ENCODE measurements at regions not wholly inside any gene's neighbourhood (a gene's known extent, or its start where the extent isn't known, plus 50 kb on each side); places are given as distances from the start of the nearest gene placed in this dataset.

DNA sequence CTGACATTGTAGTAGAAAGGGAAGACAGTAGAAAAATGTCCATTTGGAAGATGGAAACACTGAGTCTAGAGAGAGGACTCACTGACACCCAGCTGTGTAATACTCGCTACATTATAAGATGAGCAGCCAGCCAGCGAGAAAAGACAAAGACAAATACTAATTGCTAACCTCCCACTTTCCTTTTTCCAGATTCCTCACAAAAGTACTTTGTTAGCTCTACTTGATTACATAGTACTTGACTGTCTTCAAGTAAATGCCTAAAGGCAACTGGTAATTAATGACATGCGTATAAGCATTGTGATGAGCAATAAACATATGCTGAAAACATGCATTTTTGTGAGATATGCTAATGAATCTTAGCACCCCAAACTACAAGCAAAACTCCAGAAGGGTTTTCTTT is 363.1 kb downstream of the GPAM start:
- no peaks in the 10 kb centered on the region for H3K9me3 ChIP-seq
- TF ChIP-seq CTCF (IDR thresholded peaks at IDR 0.05), result no peak
- ATAC-seq (no peak), DNase-seq (no peak)
- no peaks in the 10 kb centered on the region for H3K36me3 ChIP-seq
- no peak overlapping the region for H3K4me3 ChIP-seq
- intact Hi-C loops (cut with DNase I), result no loop called here
- H3K4me1 ChIP-seq, result no peaks in the 10 kb centered on the region
- no peaks in the 10 kb centered on the region for H3K27me3 ChIP-seq
- no peak overlapping the region for H3K27ac ChIP-seq

DNA sequence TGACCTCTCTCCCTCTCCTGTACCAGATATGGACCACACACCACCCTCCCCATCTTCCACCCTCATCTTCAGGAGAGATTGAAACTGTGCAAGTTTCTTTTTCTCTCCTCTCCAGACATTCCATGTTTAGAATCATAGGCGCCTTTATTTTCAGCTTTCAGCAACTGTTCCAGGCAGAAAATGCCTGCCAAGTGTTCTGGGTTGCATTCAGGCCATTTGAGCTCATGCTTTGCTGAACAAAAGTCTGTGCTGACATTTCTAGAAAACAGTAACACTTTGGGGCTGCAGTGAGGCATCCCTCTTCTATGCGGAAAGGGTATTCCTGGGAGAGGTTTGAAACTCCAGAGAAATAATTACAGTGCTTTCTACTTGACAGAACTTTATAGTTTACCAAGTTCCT is 361.7 kb downstream of the GPAM start:
- no peaks in the 10 kb centered on the region for H3K27me3 ChIP-seq
- no peak overlapping the region for H3K4me3 ChIP-seq
- no peak for DNase-seq
- TF ChIP-seq CTCF (IDR thresholded peaks at IDR 0.05), result no peak
- no peaks in the 10 kb centered on the region for H3K36me3 ChIP-seq
- H3K4me1 ChIP-seq, result no peaks in the 10 kb centered on the region
- no peaks in the 10 kb centered on the region for H3K9me3 ChIP-seq
- H3K27ac ChIP-seq, result no peak overlapping the region
- intact Hi-C loops (cut with DNase I), result no loop called here
- no peak for ATAC-seq

DNA sequence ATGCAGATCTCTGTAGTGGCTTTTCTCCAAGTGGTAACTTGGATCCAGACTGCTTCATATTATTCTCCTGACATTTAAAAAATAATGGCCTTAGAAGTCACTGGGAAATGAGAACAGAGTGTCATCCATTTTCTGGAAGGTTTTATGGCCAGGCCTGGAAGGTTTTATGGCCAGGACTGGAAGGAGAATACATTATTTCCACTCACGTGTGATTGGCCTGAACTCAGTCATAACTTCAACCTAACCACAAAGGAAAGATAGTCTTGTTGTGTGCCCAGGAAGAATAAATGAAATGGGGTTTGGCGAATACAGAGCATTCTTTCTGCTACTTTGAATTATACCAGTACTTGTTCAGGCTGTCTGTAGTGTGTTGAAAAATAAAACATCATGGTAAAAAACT is 360.9 kb downstream of the GPAM start:
- no peak overlapping the region for H3K4me3 ChIP-seq
- no peak overlapping the region for H3K27ac ChIP-seq
- intact Hi-C loops (cut with DNase I), result no loop called here
- no peak for ATAC-seq
- DNase-seq, result no peak
- H3K27me3 ChIP-seq, result no peaks in the 10 kb centered on the region
- no peaks in the 10 kb centered on the region for H3K36me3 ChIP-seq
- H3K9me3 ChIP-seq, result no peaks in the 10 kb centered on the region
- no peaks in the 10 kb centered on the region for H3K4me1 ChIP-seq
- TF ChIP-seq CTCF (IDR thresholded peaks at IDR 0.05), result no peak

GRCh38 chr10:111824128-111824527 is 359.4 kb downstream of the GPAM start:
- DNase-seq, result no peak
- Histone ChIP-seq H3K36me3 (no peaks in the 10 kb centered on the region), H3K27me3 (no peaks in the 10 kb centered on the region), H3K4me1 (no peaks in the 10 kb centered on the region), H3K27ac (no peak overlapping the region), H3K4me3 (no peak overlapping the region), H3K9me3 (no peaks in the 10 kb centered on the region)
- no peak for TF ChIP-seq CTCF (IDR thresholded peaks at IDR 0.05)
- intact Hi-C loops (cut with DNase I), result no loop called here
- ATAC-seq, result no peak

GRCh38 chr10:111830359-111830758 is 353.2 kb downstream of the GPAM start:
- Histone ChIP-seq H3K36me3 (no peaks in the 10 kb centered on the region), H3K9me3 (no peaks in the 10 kb centered on the region), H3K4me3 (no peak overlapping the region), H3K27me3 (no peaks in the 10 kb centered on the region), H3K27ac (no peak overlapping the region), H3K4me1 (no peaks in the 10 kb centered on the region)
- ATAC-seq (no peak), DNase-seq (peak in 1 of 4 donors; percentile 49)
- intact Hi-C loops (cut with DNase I), result no loop called here
- no peak for TF ChIP-seq CTCF (IDR thresholded peaks at IDR 0.05)
